Endodermal cell (in vitro differentiated cells): ENCODE measurements at regions not wholly inside any gene's neighbourhood (a gene's known extent, or its start where the extent isn't known, plus 50 kb on each side); places are given as distances from the start of the nearest gene placed in this dataset.

Experiments
- DNase-seq: peaks from one replicate; pipeline ENCODE4 v3.0.0-alpha.2; 2017
- H3K27ac ChIP-seq: 2 replicates; pipeline ENCODE4 v1.5.1; 2013; ENCODE audit warnings: mild to moderate bottlenecking, low read depth, low read length, moderate library complexity
- H3K27me3 ChIP-seq: 2 replicates; pipeline ENCODE4 v1.6.1; 2013; ENCODE audit warnings: mild to moderate bottlenecking, low read length, moderate library complexity; ENCODE audit not compliant: insufficient read depth, control insufficient read depth, poor library complexity, severe bottlenecking
- H3K36me3 ChIP-seq: 2 replicates; pipeline ENCODE4 v1.7.0; 2013; ENCODE audit warnings: mild to moderate bottlenecking, low read length, moderate library complexity; ENCODE audit not compliant: control insufficient read depth, insufficient read depth
- H3K4me1 ChIP-seq: one replicate; pipeline ENCODE4 v1.7.0; 2013; ENCODE audit warnings: low read length; ENCODE audit not compliant: control insufficient read depth, insufficient read depth
- H3K4me3 ChIP-seq: 2 replicates; pipeline ENCODE4 v1.5.1; 2013; ENCODE audit warnings: mild to moderate bottlenecking, low read length, moderate library complexity
- H3K9ac ChIP-seq: 2 replicates; pipeline ENCODE4 v1.6.1; 2013; ENCODE audit warnings: mild to moderate bottlenecking, low read length, moderate library complexity; ENCODE audit not compliant: poor library complexity, severe bottlenecking; ENCODE audit errors: extremely low read depth
- H3K9me3 ChIP-seq: 2 replicates; pipeline ENCODE4 v1.6.1; 2013; ENCODE audit warnings: mild to moderate bottlenecking, low read length, moderate library complexity; ENCODE audit not compliant: control insufficient read depth
- H3K27ac Mint-ChIP-seq: 2 replicates; pipeline ENCODE4 v1.8.0; 2020; ENCODE audit warnings: mixed read lengths
- H3K27me3 Mint-ChIP-seq: 2 replicates; pipeline ENCODE4 v1.8.0; 2021; ENCODE audit warnings: mild to moderate bottlenecking, mixed read lengths; ENCODE audit not compliant: insufficient read depth
- H3K36me3 Mint-ChIP-seq: 2 replicates; pipeline ENCODE4 v1.8.0; 2020; ENCODE audit warnings: low read depth, mixed read lengths
- H3K4me1 Mint-ChIP-seq: 2 replicates; pipeline ENCODE4 v1.8.0; 2020; ENCODE audit warnings: mixed read lengths
- H3K4me3 Mint-ChIP-seq: 2 replicates; pipeline ENCODE4 v1.8.0; 2020; ENCODE audit warnings: mild to moderate bottlenecking, moderate library complexity, mixed read lengths
- H3K9me3 Mint-ChIP-seq: 2 replicates; pipeline ENCODE4 v1.8.0; 2020; ENCODE audit warnings: mild to moderate bottlenecking, mixed read lengths
- WGBS, 2 experiments: methylation state at CpG; one replicate each; pipeline versions ENCODE4 v1.1.5 to v1.1.7; 2013; ENCODE audit warnings: missing lambda C conversion rate in 2 of 2, mixed read lengths in 1 of 2; ENCODE audit not compliant: insufficient coverage in 1 of 2, insufficient read length in 1 of 2; 5-methylcytosine and 5-hydroxymethylcytosine counted together
- TF ChIP-seq, protein P1 (sequence below): fragments of 200-600 bp; sonication (generic); conservative IDR thresholded peaks from 2 replicates; pipeline ENCODE4 v1.5.0; 2021; ENCODE audit warnings: antibody characterized with exemption, mild to moderate bottlenecking

GRCh38 chr3:19093084-19093483 is 55.2 kb upstream of the KCNH8 start:
- Mint-ChIP-seq H3K27me3 (no peaks in the 10 kb centered on the region), H3K27ac (no peak overlapping the region), H3K36me3 (no peaks in the 10 kb centered on the region), H3K4me1 (no peaks in the 10 kb centered on the region), H3K9me3 (peaks cover 11% of the 10 kb centered on the region), H3K4me3 (no peak overlapping the region)
- TF ChIP-seq, protein P1, sequence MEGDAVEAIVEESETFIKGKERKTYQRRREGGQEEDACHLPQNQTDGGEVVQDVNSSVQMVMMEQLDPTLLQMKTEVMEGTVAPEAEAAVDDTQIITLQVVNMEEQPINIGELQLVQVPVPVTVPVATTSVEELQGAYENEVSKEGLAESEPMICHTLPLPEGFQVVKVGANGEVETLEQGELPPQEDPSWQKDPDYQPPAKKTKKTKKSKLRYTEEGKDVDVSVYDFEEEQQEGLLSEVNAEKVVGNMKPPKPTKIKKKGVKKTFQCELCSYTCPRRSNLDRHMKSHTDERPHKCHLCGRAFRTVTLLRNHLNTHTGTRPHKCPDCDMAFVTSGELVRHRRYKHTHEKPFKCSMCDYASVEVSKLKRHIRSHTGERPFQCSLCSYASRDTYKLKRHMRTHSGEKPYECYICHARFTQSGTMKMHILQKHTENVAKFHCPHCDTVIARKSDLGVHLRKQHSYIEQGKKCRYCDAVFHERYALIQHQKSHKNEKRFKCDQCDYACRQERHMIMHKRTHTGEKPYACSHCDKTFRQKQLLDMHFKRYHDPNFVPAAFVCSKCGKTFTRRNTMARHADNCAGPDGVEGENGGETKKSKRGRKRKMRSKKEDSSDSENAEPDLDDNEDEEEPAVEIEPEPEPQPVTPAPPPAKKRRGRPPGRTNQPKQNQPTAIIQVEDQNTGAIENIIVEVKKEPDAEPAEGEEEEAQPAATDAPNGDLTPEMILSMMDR = no peak
- Histone ChIP-seq H3K4me1 (no peaks in the 10 kb centered on the region), H3K9me3 (no peaks in the 10 kb centered on the region), H3K36me3 (no peaks in the 10 kb centered on the region), H3K27me3 (no peaks in the 10 kb centered on the region), H3K9ac (no peak overlapping the region), H3K4me3 (no peak overlapping the region), H3K27ac (no peak overlapping the region)
- WGBS, 2 experiments = 90% methylated on average over 3 of the region's 4 CpGs; no CpG with 5 or more reads in 1 of the 2 experiments
- no peak for DNase-seq

- Mint-ChIP-seq H3K36me3 (no peaks in the 10 kb centered on the region), H3K27me3 (no peaks in the 10 kb centered on the region), H3K4me3 (no peak overlapping the region), H3K4me1 (peaks cover 4% of the 10 kb centered on the region), H3K9me3 (no peaks in the 10 kb centered on the region), H3K27ac (no peak overlapping the region)
- Histone ChIP-seq H3K4me3 (no peak overlapping the region), H3K4me1 (no peaks in the 10 kb centered on the region), H3K9ac (no peak overlapping the region), H3K36me3 (no peaks in the 10 kb centered on the region), H3K9me3 (no peaks in the 10 kb centered on the region), H3K27ac (no peak overlapping the region), H3K27me3 (no peaks in the 10 kb centered on the region)
- TF ChIP-seq, protein P1 = no peak
- WGBS, 2 experiments = 69% methylated on average over 1 of the region's 2 CpGs; no CpG with 5 or more reads in 1 of the 2 experiments
- no peak for DNase-seq
Observed at GRCh38 chr3:19077388-19077787, 70.9 kb upstream of the KCNH8 start.

DNA sequence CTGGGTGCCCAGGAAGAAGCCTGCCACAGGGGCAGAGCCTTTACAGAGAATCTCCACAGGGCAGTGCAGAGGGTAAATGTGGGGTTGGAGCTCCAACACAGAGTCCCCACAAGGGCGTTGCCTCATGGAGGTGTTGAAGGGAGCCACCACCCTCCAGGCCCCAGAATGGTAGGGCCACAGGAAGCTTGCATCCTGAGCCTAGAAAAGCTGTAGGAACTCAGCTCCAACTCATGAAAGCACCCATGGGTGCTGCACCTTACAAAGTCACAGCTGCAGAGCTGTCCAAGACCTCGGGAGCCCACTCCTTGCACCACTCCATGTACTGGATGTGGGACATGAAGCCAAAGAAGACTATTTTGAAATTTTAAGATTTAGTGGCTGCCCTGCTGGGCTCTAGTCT is 73.3 kb upstream of the KCNH8 start:
- Mint-ChIP-seq H3K9me3 (no peaks in the 10 kb centered on the region), H3K27ac (no peak overlapping the region), H3K4me3 (no peak overlapping the region), H3K36me3 (no peaks in the 10 kb centered on the region), H3K4me1 (peaks cover 4% of the 10 kb centered on the region), H3K27me3 (no peaks in the 10 kb centered on the region)
- Histone ChIP-seq H3K27ac (no peak overlapping the region), H3K4me1 (no peaks in the 10 kb centered on the region), H3K9me3 (no peaks in the 10 kb centered on the region), H3K4me3 (no peak overlapping the region), H3K27me3 (no peaks in the 10 kb centered on the region), H3K9ac (no peak overlapping the region), H3K36me3 (no peaks in the 10 kb centered on the region)
- DNase-seq = no peak
- 91 to 100% methylated on average over 1 to 2 of the region's 2 CpGs for WGBS, 2 experiments
- TF ChIP-seq, protein P1 = no peak
